Esophagus muscularis mucosa (tissue), 3 donors: ENCODE measurements at regions not wholly inside any gene's neighbourhood (a gene's known extent, or its start where the extent isn't known, plus 50 kb on each side); places are given as distances from the start of the nearest gene placed in this dataset.

Source experiments
- CTCF ChIP-seq, 3 experiments: fragments of 200-600 bp in 2 of 3; fragments of 450-650 bp in 1 of 3; sonication (generic) in 2 of 3; IDR thresholded peaks; one replicate each; pipeline ENCODE4 v1.5.1; 2017 to 2019; ENCODE audit warnings: antibody characterized with exemption in 3 of 3, mild to moderate bottlenecking in 2 of 3, moderate library complexity in 1 of 3
- POLR2A ChIP-seq: fragments of 450-650 bp; IDR thresholded peaks from one replicate; pipeline ENCODE4 v1.6.1; 2017; ENCODE audit warnings: antibody characterized with exemption, moderate library complexity, mild to moderate bottlenecking, low read depth
- POLR2AphosphoS5 ChIP-seq, 2 donors: sonication (generic); formaldehyde crosslinking; IDR thresholded peaks; one replicate each; pipeline ENCODE4 v1.6.1; 2017; ENCODE audit warnings: antibody characterized with exemption in 2 of 2

GRCh38 chr5:165309446-165309845 is 1804.0 kb downstream of the MAT2B start:
- no peak for TF ChIP-seq CTCF (IDR thresholded peaks at IDR 0.05)
- TF ChIP-seq POLR2AphosphoS5 (IDR thresholded peaks at IDR 0.05), result no peak
- no peak for TF ChIP-seq POLR2A
